ENCODE measurements at regions not wholly inside any gene's neighbourhood (a gene's known extent, or its start where the extent isn't known, plus 50 kb on each side); places are given as distances from the start of the nearest gene placed in this dataset.
"Not testable (repeated sequence)": the region's sequence is repeated elsewhere in the genome, so short reads cannot be mapped to it uniquely, and the experiment has no call there.

DNA sequence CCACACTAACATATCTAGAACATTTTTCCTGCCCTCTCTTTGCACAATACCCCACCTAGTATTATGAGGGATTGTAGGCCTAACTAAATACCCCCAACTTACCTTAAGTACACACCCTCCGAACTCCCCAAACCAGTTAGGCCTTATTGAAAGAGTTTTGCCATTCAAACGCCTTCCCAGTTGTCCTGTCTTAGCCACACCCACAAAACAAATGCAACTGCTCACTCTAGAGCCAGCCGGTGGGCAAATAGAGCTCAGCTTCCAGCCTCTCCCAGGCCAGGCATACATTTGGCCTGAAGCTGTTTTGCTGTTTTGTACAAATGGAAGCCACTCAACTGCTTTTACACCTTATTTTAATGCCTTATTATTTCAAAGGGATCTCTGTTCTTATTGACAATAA is 224.2 kb upstream of the RUNX1 start:
- TF ChIP-seq, protein P1, sequence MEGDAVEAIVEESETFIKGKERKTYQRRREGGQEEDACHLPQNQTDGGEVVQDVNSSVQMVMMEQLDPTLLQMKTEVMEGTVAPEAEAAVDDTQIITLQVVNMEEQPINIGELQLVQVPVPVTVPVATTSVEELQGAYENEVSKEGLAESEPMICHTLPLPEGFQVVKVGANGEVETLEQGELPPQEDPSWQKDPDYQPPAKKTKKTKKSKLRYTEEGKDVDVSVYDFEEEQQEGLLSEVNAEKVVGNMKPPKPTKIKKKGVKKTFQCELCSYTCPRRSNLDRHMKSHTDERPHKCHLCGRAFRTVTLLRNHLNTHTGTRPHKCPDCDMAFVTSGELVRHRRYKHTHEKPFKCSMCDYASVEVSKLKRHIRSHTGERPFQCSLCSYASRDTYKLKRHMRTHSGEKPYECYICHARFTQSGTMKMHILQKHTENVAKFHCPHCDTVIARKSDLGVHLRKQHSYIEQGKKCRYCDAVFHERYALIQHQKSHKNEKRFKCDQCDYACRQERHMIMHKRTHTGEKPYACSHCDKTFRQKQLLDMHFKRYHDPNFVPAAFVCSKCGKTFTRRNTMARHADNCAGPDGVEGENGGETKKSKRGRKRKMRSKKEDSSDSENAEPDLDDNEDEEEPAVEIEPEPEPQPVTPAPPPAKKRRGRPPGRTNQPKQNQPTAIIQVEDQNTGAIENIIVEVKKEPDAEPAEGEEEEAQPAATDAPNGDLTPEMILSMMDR (IDR thresholded peaks at IDR 0.05): no peak
- H3K27me3 ChIP-seq (ENCODE audit: control insufficient read depth, insufficient read depth, low read length): no peaks in the 10 kb centered on the region
- H3K4me3 ChIP-seq (ENCODE audit: low read length): no peak overlapping the region

DNA sequence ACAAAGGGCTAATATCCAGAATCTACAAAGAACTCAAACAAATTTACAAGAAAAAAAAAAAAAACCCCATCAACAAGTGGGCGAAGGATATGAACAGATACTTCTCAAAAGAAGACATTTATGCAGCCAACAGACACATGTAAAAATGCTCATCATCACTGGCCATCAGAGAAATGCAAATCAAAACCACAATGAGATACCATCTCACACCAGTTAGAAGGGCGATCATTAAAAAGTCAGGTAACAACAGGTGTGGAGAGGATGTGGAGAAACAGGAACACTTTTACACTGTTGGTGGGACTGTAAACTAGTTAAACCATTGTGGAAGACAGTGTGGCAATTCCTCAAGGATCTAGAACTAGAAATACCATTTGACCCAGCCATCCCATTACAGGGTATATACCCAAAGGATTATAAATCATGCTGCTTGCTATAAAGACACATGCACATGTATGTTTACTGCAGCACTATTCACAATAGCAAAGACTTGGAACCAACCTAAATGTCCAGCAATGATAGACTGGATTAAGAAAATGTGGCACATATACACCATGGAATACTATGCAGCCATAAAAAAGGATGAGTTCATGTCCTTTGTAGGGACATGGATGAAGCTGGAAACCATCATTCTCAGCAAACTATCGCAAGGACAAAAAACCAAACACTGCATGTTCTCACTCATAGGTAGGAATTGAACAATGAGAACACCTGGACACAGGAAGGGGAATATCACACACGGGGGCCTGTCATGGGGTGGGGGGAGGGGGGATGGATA is 222.4 kb upstream of the RUNX1 start:
- H3K4me3 ChIP-seq (ENCODE audit: low read length); H3K4me1 Mint-ChIP-seq; H3K4me1 ChIP-seq (ENCODE audit: control insufficient read depth, insufficient read depth, low read length); H3K4me3 Mint-ChIP-seq; H3K9me3 ChIP-seq (ENCODE audit: control insufficient read depth, insufficient read depth, low read length); H3K36me3 Mint-ChIP-seq; H3K27me3 ChIP-seq (ENCODE audit: control insufficient read depth, insufficient read depth, low read length); intact Hi-C loops (cut with micrococcal nuclease); ATAC-seq; H3K27ac ChIP-seq (ENCODE audit: low read length); H3K9me3 Mint-ChIP-seq; H3K36me3 ChIP-seq (ENCODE audit: control insufficient read depth, insufficient read depth, low read length); DNase-seq; H3K27ac Mint-ChIP-seq: not testable (repeated sequence)
- WGBS (ENCODE audit: insufficient coverage): 100% methylated on average over 1 of the region's 4 CpGs
- peaks cover under 1 to 14% of the 10 kb centered on the region in 2 donors for H3K27me3 Mint-ChIP-seq (ENCODE audit: low read depth in 2 of 2)

More for the DNA sequence above, 224.2 kb upstream of the RUNX1 start:
- Histone ChIP-seq H3K9me3 (ENCODE audit: control insufficient read depth, insufficient read depth, low read length) (no peaks in the 10 kb centered on the region), H3K27ac (ENCODE audit: low read length) (no peak overlapping the region), H3K36me3 (ENCODE audit: control insufficient read depth, insufficient read depth, low read length) (no peaks in the 10 kb centered on the region), H3K4me1 (ENCODE audit: control insufficient read depth, insufficient read depth, low read length) (no peaks in the 10 kb centered on the region)
- ATAC-seq: no peak
- Mint-ChIP-seq H3K27me3 (ENCODE audit: low read depth in 2 of 2) (peaks cover 0 to 8% of the 10 kb centered on the region in 2 donors), H3K9me3 (no peaks in the 10 kb centered on the region), H3K36me3 (no peaks in the 10 kb centered on the region), H3K4me3 (no peak overlapping the region), H3K4me1 (peaks cover 6 to 20% of the 10 kb centered on the region in 2 donors), H3K27ac (no peak overlapping the region)
- WGBS (ENCODE audit: insufficient coverage): 92% methylated on average over 3 of the region's 3 CpGs
- intact Hi-C loops (cut with micrococcal nuclease): no loop called here
- no peak for DNase-seq

DNA sequence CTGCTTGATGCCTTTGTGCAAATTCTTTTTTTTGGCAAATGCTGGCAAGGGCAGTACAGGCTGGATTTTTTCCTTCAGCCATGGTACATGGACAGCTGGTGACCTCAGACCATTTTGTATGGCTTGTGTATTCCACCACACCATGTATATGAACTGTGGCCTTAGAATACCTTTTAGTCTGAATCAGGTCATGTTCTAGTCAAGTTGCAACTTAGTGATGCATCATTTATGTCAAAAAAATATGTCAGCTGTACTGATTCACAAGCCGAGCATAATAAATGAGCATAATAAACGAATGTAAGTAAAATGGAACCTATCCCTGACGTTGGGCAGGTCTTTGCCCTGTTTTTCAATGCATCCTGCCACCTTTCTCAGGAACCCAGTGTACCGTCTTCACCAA is 219.7 kb upstream of the RUNX1 start:
- intact Hi-C loops (cut with micrococcal nuclease): no loop called here
- Mint-ChIP-seq H3K4me3 (no peak overlapping the region), H3K9me3 (no peaks in the 10 kb centered on the region), H3K4me1 (peaks cover 0 to 6% of the 10 kb centered on the region in 2 donors), H3K36me3 (no peaks in the 10 kb centered on the region), H3K27ac (no peak overlapping the region), H3K27me3 (ENCODE audit: low read depth in 2 of 2) (peaks cover 9 to 26% of the 10 kb centered on the region in 2 donors)
- DNase-seq (no peak), ATAC-seq (no peak)
- Histone ChIP-seq H3K27me3 (ENCODE audit: control insufficient read depth, insufficient read depth, low read length) (no peaks in the 10 kb centered on the region), H3K4me1 (ENCODE audit: control insufficient read depth, insufficient read depth, low read length) (no peaks in the 10 kb centered on the region), H3K9me3 (ENCODE audit: control insufficient read depth, insufficient read depth, low read length) (no peaks in the 10 kb centered on the region), H3K4me3 (ENCODE audit: low read length) (no peak overlapping the region), H3K27ac (ENCODE audit: low read length) (no peak overlapping the region), H3K36me3 (ENCODE audit: control insufficient read depth, insufficient read depth, low read length) (no peaks in the 10 kb centered on the region)
- WGBS (ENCODE audit: insufficient coverage): 92% methylated on average over 4 of the region's 4 CpGs
- TF ChIP-seq, protein P1 (IDR thresholded peaks at IDR 0.05): no peak

- ATAC-seq (no peak), DNase-seq (no peak)
- Histone ChIP-seq H3K27ac (ENCODE audit: low read length) (no peak overlapping the region), H3K4me1 (ENCODE audit: control insufficient read depth, insufficient read depth, low read length) (no peaks in the 10 kb centered on the region), H3K36me3 (ENCODE audit: control insufficient read depth, insufficient read depth, low read length) (no peaks in the 10 kb centered on the region), H3K4me3 (ENCODE audit: low read length) (no peak overlapping the region), H3K27me3 (ENCODE audit: control insufficient read depth, insufficient read depth, low read length) (no peaks in the 10 kb centered on the region), H3K9me3 (ENCODE audit: control insufficient read depth, insufficient read depth, low read length) (no peaks in the 10 kb centered on the region)
- Mint-ChIP-seq H3K27ac (no peak overlapping the region), H3K9me3 (no peaks in the 10 kb centered on the region), H3K4me3 (no peak overlapping the region), H3K36me3 (no peaks in the 10 kb centered on the region), H3K4me1 (peaks cover 0 to 6% of the 10 kb centered on the region in 2 donors), H3K27me3 (ENCODE audit: low read depth in 2 of 2) (peaks cover 9 to 26% of the 10 kb centered on the region in 2 donors)
- intact Hi-C loops (cut with micrococcal nuclease): no loop called here
- 89% methylated on average over 1 of the region's 1 CpG for WGBS (ENCODE audit: insufficient coverage)
- TF ChIP-seq, protein P1 (IDR thresholded peaks at IDR 0.05): no peak
These were observed 219.2 kb upstream of the RUNX1 start for GRCh38 chr21:35268261-35268660.

All from natural killer cell (primary cell).